Naive thymus-derived CD8-positive, alpha-beta T cell (primary cell): ENCODE measurements at regions not wholly inside any gene's neighbourhood (a gene's known extent, or its start where the extent isn't known, plus 50 kb on each side); places are given as distances from the start of the nearest gene placed in this dataset.
"Not testable (repeated sequence)": the region's sequence is repeated elsewhere in the genome, so short reads cannot be mapped to it uniquely, and the experiment has no call there.

Experiments
- ATAC-seq, 2 donors: fragments of 150-1000 bp; cut with Tn5 transposase in 1 of 2; sonication (Bioruptor Pico), chemical (Tn5 transposase) in 1 of 2; 1 replicate in 1 of 2; 2 replicates in 1 of 2; pipeline ENCODE4 v1.10.0; 2021; ENCODE audit warnings: mild to moderate bottlenecking in 2 of 2, moderate library complexity in 2 of 2
- POLR2A ChIA-PET: fragments of 350-600 bp; sonication (Branson Sonifier 250); formaldehyde crosslinking; loops from one replicate; lab custom pipeline; 2021; ENCODE audit warnings: antibody characterized with exemption; lab: Charles Lee
- DNase-seq, 10 donors: peaks; one replicate each; pipeline versions ENCODE4 v3.0.0 to v3.0.0-alpha.2; 2020 to 2022
- H3K27ac Mint-ChIP-seq, 10 donors: one replicate each; pipeline ENCODE4 v1.8.0; 2020 to 2022; ENCODE audit warnings: mild to moderate bottlenecking in 10 of 10, mixed read lengths in 10 of 10, moderate library complexity in 4 of 10, inconsistent platforms in 1 of 10
- H3K27me3 Mint-ChIP-seq, 5 donors: one replicate each; pipeline ENCODE4 v1.8.0; 2021 to 2022; ENCODE audit warnings: mixed read lengths in 5 of 5
- H3K36me3 Mint-ChIP-seq, 3 donors: one replicate each; pipeline ENCODE4 v1.8.0; 2020 to 2022; ENCODE audit warnings: mixed read lengths in 3 of 3, mild to moderate bottlenecking in 2 of 3, inconsistent platforms in 1 of 3
- H3K4me1 Mint-ChIP-seq, 4 donors: one replicate each; pipeline ENCODE4 v1.8.0; 2021 to 2022; ENCODE audit warnings: mixed read lengths in 4 of 4
- H3K4me3 Mint-ChIP-seq, 10 donors: one replicate each; pipeline ENCODE4 v1.8.0; 2020 to 2022; ENCODE audit warnings: mild to moderate bottlenecking in 10 of 10, mixed read lengths in 10 of 10, moderate library complexity in 6 of 10, inconsistent platforms in 1 of 10
- H3K9me3 Mint-ChIP-seq, 9 donors: one replicate each; pipeline ENCODE4 v1.8.0; 2020 to 2022; ENCODE audit warnings: mixed read lengths in 9 of 9, mild to moderate bottlenecking in 3 of 9, inconsistent platforms in 1 of 9, moderate library complexity in 1 of 9

- Mint-ChIP-seq H3K36me3 (no peaks in the 10 kb centered on the region), H3K27me3 (peaks cover 5 to 33% (median 15%) of the 10 kb centered on the region in 5 donors)
- POLR2A ChIA-PET, result no interaction called here
Observed at GRCh38 chr11:22567759-22568158, 57.9 kb downstream of the FANCF start.

DNA sequence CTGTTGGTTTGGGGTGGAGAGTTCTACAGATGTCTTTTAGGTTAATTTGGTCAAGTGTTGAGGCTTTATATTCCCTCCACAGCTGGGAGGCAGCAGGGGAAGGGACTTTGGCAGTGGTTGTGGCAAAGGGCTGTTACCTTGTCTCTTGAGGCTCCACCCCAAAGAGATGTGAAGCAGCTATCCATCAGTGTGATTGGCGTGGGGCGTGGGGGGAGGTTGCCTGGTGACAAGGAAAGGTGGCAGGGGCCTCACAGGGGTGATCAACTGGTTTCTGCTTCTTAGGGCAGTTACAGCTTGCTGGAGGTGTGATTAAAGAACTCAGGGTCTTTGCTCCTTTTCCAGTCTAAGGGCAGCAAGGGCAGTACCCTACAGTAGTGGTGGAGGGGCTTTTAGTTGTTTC, 59.3 kb downstream of the FANCF start:
- Mint-ChIP-seq H3K9me3 (peaks cover 0 to 5% (median 0%) of the 10 kb centered on the region in 9 donors), H3K4me1 (no peaks in the 10 kb centered on the region), H3K36me3 (no peaks in the 10 kb centered on the region), H3K27ac (no peak overlapping the region), H3K4me3 (no peak overlapping the region), H3K27me3 (peaks cover 3 to 33% (median 14%) of the 10 kb centered on the region in 5 donors)
- POLR2A ChIA-PET, result no interaction called here
- ATAC-seq (no peak), DNase-seq (no peak)

More at GRCh38 chr11:22567759-22568158, 57.9 kb downstream of the FANCF start:
- Mint-ChIP-seq H3K9me3 (peaks cover 0 to 5% (median 0%) of the 10 kb centered on the region in 9 donors), H3K27ac (no peak overlapping the region), H3K4me1 (no peaks in the 10 kb centered on the region), H3K4me3 (no peak overlapping the region)
- ATAC-seq, result no peak
- peak in 1 of 10 donors; percentile 55 for DNase-seq

DNA sequence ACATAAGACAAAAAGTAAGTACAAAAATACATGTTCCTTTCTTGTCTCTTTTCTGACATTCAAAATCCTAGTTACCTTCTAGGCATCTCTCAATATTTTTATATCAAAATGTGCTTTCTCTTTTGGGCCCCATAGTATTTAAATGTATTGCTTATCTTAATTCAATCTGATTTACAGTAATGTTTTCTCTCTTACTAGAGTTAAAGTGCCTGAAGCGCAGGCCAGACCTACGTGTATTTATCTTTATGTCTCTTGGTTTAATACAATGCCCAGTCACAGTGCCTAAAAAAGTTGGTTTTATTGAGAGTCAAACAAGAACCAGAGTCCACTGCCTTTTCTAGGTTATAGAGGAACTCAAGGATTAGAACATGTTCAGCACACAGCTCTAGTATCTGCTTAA, 64.3 kb downstream of the FANCF start:
- H3K27ac Mint-ChIP-seq, result no peak overlapping the region
- ATAC-seq (no peak), DNase-seq (no peak)
- H3K4me1 Mint-ChIP-seq, result no peaks in the 10 kb centered on the region
- no peak overlapping the region for H3K4me3 Mint-ChIP-seq
- H3K36me3 Mint-ChIP-seq, result no peaks in the 10 kb centered on the region
- POLR2A ChIA-PET, result no interaction called here
- H3K9me3 Mint-ChIP-seq, result peaks cover 0 to 5% (median 0%) of the 10 kb centered on the region in 9 donors
- H3K27me3 Mint-ChIP-seq, result peaks cover 5 to 19% (median 8%) of the 10 kb centered on the region in 5 donors

GRCh38 chr11:22559416-22559815, 66.2 kb downstream of the FANCF start:
- ATAC-seq (no peak), DNase-seq (no peak)
- H3K4me1 Mint-ChIP-seq, result no peaks in the 10 kb centered on the region
- POLR2A ChIA-PET, result no interaction called here
- H3K9me3 Mint-ChIP-seq, result peaks cover 0 to 4% (median 0%) of the 10 kb centered on the region in 9 donors
- no peaks in the 10 kb centered on the region for H3K36me3 Mint-ChIP-seq
- H3K27me3 Mint-ChIP-seq, result peaks cover 0 to 7% (median 2%) of the 10 kb centered on the region in 5 donors
- H3K4me3 Mint-ChIP-seq, result no peak overlapping the region
- no peak overlapping the region for H3K27ac Mint-ChIP-seq

DNA sequence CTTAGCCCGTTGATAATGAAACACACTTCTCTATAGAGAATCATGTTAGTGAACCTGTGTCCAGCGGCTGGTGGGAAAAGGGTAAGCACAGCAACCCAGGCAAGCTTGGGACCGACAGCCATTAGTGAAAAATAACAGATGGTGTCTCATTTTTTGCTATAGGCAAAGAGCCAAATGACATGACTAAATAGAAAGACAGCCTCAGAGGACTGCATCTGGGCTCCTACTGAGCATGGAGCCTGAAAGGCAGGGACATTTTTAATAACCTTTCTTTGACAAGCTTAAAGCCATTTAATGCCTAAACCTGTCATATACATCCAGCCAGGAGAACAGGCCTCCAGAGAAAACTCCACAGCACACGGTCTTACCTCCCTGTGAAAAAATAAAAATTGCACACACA, 67.0 kb downstream of the FANCF start:
- Mint-ChIP-seq H3K9me3 (no peaks in the 10 kb centered on the region), H3K27ac (no peak overlapping the region), H3K36me3 (no peaks in the 10 kb centered on the region), H3K27me3 (peaks cover 0 to 7% (median 2%) of the 10 kb centered on the region in 5 donors), H3K4me1 (no peaks in the 10 kb centered on the region), H3K4me3 (no peak overlapping the region)
- POLR2A ChIA-PET, result no interaction called here
- DNase-seq (no peak), ATAC-seq (no peak)

DNA sequence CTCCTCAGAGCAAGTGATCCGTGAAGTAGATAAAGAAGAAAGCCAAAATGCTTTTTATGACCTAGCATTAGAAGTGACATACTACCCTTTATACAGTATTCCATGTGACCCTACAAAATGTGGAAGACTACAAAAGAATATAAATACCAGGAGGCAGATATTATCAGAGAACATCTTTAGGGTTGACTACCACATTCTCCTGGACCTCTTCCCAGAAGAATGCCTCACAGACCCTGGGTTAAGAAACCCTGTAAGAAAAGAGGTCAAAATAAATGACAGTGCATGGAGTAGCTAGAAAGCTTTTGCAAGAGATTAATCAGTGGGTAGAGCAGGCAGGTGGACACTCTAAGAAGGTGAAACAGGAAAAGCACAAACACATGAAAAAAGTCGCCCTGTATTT, 69.2 kb downstream of the FANCF start:
- Mint-ChIP-seq H3K9me3 (no peaks in the 10 kb centered on the region), H3K4me1 (no peaks in the 10 kb centered on the region), H3K27me3 (peaks cover 2 to 7% (median 4%) of the 10 kb centered on the region in 5 donors), H3K4me3 (no peak overlapping the region), H3K27ac (no peak overlapping the region), H3K36me3 (no peaks in the 10 kb centered on the region)
- ATAC-seq, result no peak
- POLR2A ChIA-PET, result no interaction called here
- no peak for DNase-seq

DNA sequence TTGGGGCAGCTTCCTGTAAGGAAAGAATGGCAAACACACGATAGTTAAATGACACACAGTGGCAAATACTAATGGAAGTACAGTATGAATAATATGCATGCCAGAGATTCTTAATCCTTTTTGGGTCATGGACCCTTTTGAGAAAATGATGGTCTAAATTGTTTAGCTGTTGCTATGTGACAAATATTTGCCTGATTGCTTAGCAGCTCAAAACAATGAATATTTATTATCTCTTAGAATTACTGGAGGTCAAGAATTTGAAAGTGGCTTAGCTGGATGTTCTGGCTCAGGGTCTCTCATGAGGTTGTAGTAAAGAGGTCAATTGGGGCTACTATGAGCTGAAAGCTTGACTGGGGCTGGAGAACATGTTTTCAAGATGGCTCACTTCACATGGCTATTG, 69.7 kb downstream of the FANCF start:
- H3K36me3 Mint-ChIP-seq, result no peaks in the 10 kb centered on the region
- DNase-seq (no peak), ATAC-seq (no peak)
- H3K9me3 Mint-ChIP-seq, result no peaks in the 10 kb centered on the region
- H3K4me1 Mint-ChIP-seq, result no peaks in the 10 kb centered on the region
- no peak overlapping the region for H3K4me3 Mint-ChIP-seq
- H3K27ac Mint-ChIP-seq, result no peak overlapping the region
- peaks cover 2 to 7% (median 4%) of the 10 kb centered on the region in 5 donors for H3K27me3 Mint-ChIP-seq
- POLR2A ChIA-PET, result no interaction called here

DNA sequence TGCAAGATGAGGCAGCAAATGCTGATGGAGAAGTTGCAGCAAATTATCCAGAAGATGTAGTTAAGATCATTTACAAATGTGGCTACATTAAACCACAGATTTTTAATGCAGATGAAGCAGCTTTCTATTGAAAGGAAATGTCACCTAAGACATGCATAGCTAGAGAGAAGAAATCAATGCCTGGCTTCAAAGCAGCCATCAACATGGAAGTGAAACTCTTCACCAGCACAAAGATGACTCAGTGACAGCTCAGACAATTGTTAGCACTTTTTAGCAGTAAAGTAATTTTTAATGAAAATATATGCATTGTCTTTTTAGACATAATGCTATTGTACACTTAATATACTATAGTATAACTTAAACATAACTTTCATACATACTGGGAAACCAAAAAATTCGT, 71.4 kb downstream of the FANCF start:
- Mint-ChIP-seq H3K4me3 (no peak overlapping the region), H3K36me3 (no peaks in the 10 kb centered on the region), H3K4me1 (no peaks in the 10 kb centered on the region), H3K9me3 (no peaks in the 10 kb centered on the region), H3K27ac (no peak overlapping the region), H3K27me3 (peaks cover 3 to 9% (median 6%) of the 10 kb centered on the region in 5 donors)
- POLR2A ChIA-PET, result no interaction called here
- DNase-seq, result no peak
- no peak for ATAC-seq

DNA sequence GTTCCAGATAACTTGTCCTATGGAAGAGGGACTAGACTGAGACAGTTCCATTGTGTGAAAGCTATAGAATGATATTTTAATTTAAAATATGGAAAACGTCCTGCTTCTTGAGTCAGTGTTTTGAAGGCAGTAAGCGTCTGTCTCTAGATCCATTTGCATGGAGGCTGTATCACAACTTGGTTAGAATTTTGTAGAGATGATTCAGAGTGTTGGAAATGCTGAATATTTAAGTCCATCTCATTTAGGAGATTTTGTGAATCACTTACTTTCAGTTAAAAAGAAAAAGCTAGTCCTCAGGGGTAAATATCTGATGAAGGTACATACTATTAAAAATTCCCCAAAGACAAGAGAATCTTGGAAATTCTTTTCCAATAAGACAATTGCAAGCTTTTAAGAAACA, 72.7 kb downstream of the FANCF start:
- Mint-ChIP-seq H3K9me3 (no peaks in the 10 kb centered on the region), H3K27me3 (peaks cover 3 to 17% (median 7%) of the 10 kb centered on the region in 5 donors), H3K4me3 (no peak overlapping the region), H3K27ac (no peak overlapping the region), H3K4me1 (no peaks in the 10 kb centered on the region), H3K36me3 (no peaks in the 10 kb centered on the region)
- POLR2A ChIA-PET, result no interaction called here
- ATAC-seq (no peak), DNase-seq (no peak)

GRCh38 chr11:22546746-22547145, 78.9 kb downstream of the FANCF start:
- Mint-ChIP-seq H3K4me1 (no peaks in the 10 kb centered on the region), H3K27ac (no peak overlapping the region), H3K27me3 (peaks cover 0 to 40% (median 7%) of the 10 kb centered on the region in 5 donors), H3K4me3 (no peak overlapping the region), H3K9me3 (no peaks in the 10 kb centered on the region), H3K36me3 (no peaks in the 10 kb centered on the region)
- ATAC-seq, result no peak
- DNase-seq, result no peak
- POLR2A ChIA-PET, result no interaction called here

GRCh38 chr11:22543261-22543660, 82.4 kb downstream of the FANCF start:
- DNase-seq (no peak), ATAC-seq (no peak)
- POLR2A ChIA-PET, result no interaction called here
- Mint-ChIP-seq H3K4me3 (no peak overlapping the region), H3K36me3 (no peaks in the 10 kb centered on the region), H3K9me3 (no peaks in the 10 kb centered on the region), H3K27ac (no peak overlapping the region), H3K27me3 (peaks cover 3 to 54% (median 8%) of the 10 kb centered on the region in 5 donors), H3K4me1 (no peaks in the 10 kb centered on the region)

- POLR2A ChIA-PET, result no interaction called here
- Mint-ChIP-seq H3K4me3 (no peak overlapping the region), H3K36me3 (no peaks in the 10 kb centered on the region), H3K27me3 (peaks cover 3 to 42% (median 14%) of the 10 kb centered on the region in 5 donors), H3K4me1 (no peaks in the 10 kb centered on the region), H3K9me3 (no peaks in the 10 kb centered on the region), H3K27ac (no peak overlapping the region)
- no peak for DNase-seq
- no peak for ATAC-seq
Observed at GRCh38 chr11:22539821-22540256, 85.8 kb downstream of the FANCF start.

DNA sequence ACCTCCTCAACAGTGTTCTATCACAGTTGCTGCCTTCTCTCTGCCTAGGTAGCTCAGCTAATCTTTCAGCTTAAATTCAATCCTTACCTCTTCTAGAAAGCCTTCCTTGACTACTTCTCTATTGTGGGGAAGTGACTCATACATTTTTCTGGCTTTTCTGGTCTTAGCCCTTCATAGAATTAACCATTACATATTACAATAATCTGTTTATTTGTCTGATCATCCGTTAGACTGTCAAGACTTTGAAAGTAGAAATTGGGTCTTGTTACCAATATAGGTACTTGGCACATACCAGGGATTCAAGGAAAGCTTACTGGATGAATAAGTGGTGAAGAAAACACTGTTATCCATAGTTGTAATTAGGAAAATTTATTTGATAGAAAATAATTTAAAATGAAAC, 89.6 kb downstream of the FANCF start:
- H3K27me3 Mint-ChIP-seq, result peaks cover 3 to 28% (median 17%) of the 10 kb centered on the region in 5 donors
- H3K36me3 Mint-ChIP-seq, result no peaks in the 10 kb centered on the region
- no peaks in the 10 kb centered on the region for H3K9me3 Mint-ChIP-seq
- H3K27ac Mint-ChIP-seq, result no peak overlapping the region
- POLR2A ChIA-PET, result no interaction called here
- no peak overlapping the region for H3K4me3 Mint-ChIP-seq
- no peak for ATAC-seq
- DNase-seq, result no peak
- no peaks in the 10 kb centered on the region for H3K4me1 Mint-ChIP-seq

- H3K4me3 Mint-ChIP-seq, H3K27ac Mint-ChIP-seq, POLR2A ChIA-PET, H3K4me1 Mint-ChIP-seq, H3K9me3 Mint-ChIP-seq, ATAC-seq, DNase-seq, H3K36me3 Mint-ChIP-seq: not testable (repeated sequence)
- peaks cover 6 to 14% (median 9%) of the 10 kb centered on the region in 5 donors for H3K27me3 Mint-ChIP-seq
Observed at GRCh38 chr11:22528612-22529429, 96.8 kb downstream of the FANCF start.
